ENCODE measurements at regions not wholly inside any gene's neighbourhood (a gene's known extent, or its start where the extent isn't known, plus 50 kb on each side); places are given as distances from the start of the nearest gene placed in this dataset.

- intact Hi-C loops (cut with DNase I) = no loop called here
- H3K4me1 ChIP-seq = peaks cover 0 to 3% (median 0%) of the 10 kb centered on the region in 4 donors
- WGBS = 77% methylated on average over 7 of the region's 7 CpGs
- no peak overlapping the region for H3K4me3 ChIP-seq
- peaks cover 0 to 16% (median 0%) of the 10 kb centered on the region in 4 donors for H3K27me3 ChIP-seq
- no peaks in the 10 kb centered on the region for H3K36me3 ChIP-seq
- no peak for DNase-seq (ENCODE audit: extremely low spot score)
- no peak for TF ChIP-seq CTCF (IDR thresholded peaks at IDR 0.05)
- no peak for TF ChIP-seq EP300 (IDR thresholded peaks at IDR 0.05)
- TF ChIP-seq POLR2A (IDR thresholded peaks at IDR 0.05; ENCODE audit: low read depth) = no peak
- TF ChIP-seq POLR2AphosphoS5 (IDR thresholded peaks at IDR 0.05) = no peak
- H3K9me3 ChIP-seq = peaks cover 0 to 25% (median 2%) of the 10 kb centered on the region in 4 donors
- no peak overlapping the region for H3K27ac ChIP-seq (replicated peaks in 1 of 4)
Measured at GRCh38 chr16:13781169-13781564, 138.8 kb upstream of the ERCC4 start.

GRCh38 chr16:13781575-13782338 is 138.2 kb upstream of the ERCC4 start:
- no peak for TF ChIP-seq EP300 (IDR thresholded peaks at IDR 0.05)
- no peak for TF ChIP-seq CTCF (IDR thresholded peaks at IDR 0.05)
- TF ChIP-seq POLR2AphosphoS5 (IDR thresholded peaks at IDR 0.05) = no peak
- no peak for TF ChIP-seq POLR2A (IDR thresholded peaks at IDR 0.05; ENCODE audit: low read depth)
- H3K4me3 ChIP-seq = no peak overlapping the region
- H3K27ac ChIP-seq (replicated peaks in 1 of 4) = no peak overlapping the region
- peaks cover 0 to 3% (median 0%) of the 10 kb centered on the region in 4 donors for H3K4me1 ChIP-seq
- intact Hi-C loops (cut with DNase I) = no loop called here
- no peak for DNase-seq (ENCODE audit: extremely low spot score)
- WGBS = 78% methylated on average over 7 of the region's 8 CpGs
- peaks cover 0 to 16% (median 0%) of the 10 kb centered on the region in 4 donors for H3K27me3 ChIP-seq
- H3K36me3 ChIP-seq = no peaks in the 10 kb centered on the region
- H3K9me3 ChIP-seq = peaks cover 0 to 20% (median 0%) of the 10 kb centered on the region in 4 donors

GRCh38 chr16:13791095-13791494 is 128.9 kb upstream of the ERCC4 start:
- no peaks in the 10 kb centered on the region for H3K27me3 ChIP-seq
- H3K4me3 ChIP-seq = no peak overlapping the region
- TF ChIP-seq EP300 (IDR thresholded peaks at IDR 0.05) = no peak
- TF ChIP-seq CTCF (IDR thresholded peaks at IDR 0.05) = no peak
- TF ChIP-seq POLR2AphosphoS5 (IDR thresholded peaks at IDR 0.05) = no peak
- TF ChIP-seq POLR2A (IDR thresholded peaks at IDR 0.05; ENCODE audit: low read depth) = no peak
- no peak for DNase-seq (ENCODE audit: extremely low spot score)
- no peak overlapping the region for H3K27ac ChIP-seq (replicated peaks in 1 of 4)
- 80% methylated on average over 4 of the region's 4 CpGs for WGBS
- H3K4me1 ChIP-seq = peaks cover 22 to 33% (median 30%) of the 10 kb centered on the region in 4 donors
- H3K36me3 ChIP-seq = no peaks in the 10 kb centered on the region
- intact Hi-C loops (cut with DNase I) = no loop called here
- H3K9me3 ChIP-seq = peaks cover 0 to 6% (median 0%) of the 10 kb centered on the region in 4 donors

- Histone ChIP-seq H3K27me3 (no peaks in the 10 kb centered on the region), H3K9me3 (no peaks in the 10 kb centered on the region), H3K36me3 (no peaks in the 10 kb centered on the region), H3K27ac (replicated peaks in 1 of 4) (peak overlapping the region in 2 of 4 donors; percentile 31 to 76), H3K4me1 (peaks cover 22 to 33% (median 30%) of the 10 kb centered on the region in 4 donors), H3K4me3 (no peak overlapping the region)
- no peak for DNase-seq (ENCODE audit: extremely low spot score)
- WGBS = 10% methylated on average over 3 of the region's 3 CpGs
- peak in 1 of 2 donors; percentile 41 for TF ChIP-seq POLR2AphosphoS5 (IDR thresholded peaks at IDR 0.05)
- no peak for TF ChIP-seq EP300 (IDR thresholded peaks at IDR 0.05)
- TF ChIP-seq CTCF (IDR thresholded peaks at IDR 0.05) = peak in 1 of 3 experiments; percentile 8
- intact Hi-C loops (cut with DNase I) = no loop called here
Measured at GRCh38 chr16:13793841-13794409, 126.0 kb upstream of the ERCC4 start.
